Endothelial cell of umbilical vein (primary cell): ENCODE measurements at regions not wholly inside any gene's neighbourhood (a gene's known extent, or its start where the extent isn't known, plus 50 kb on each side); places are given as distances from the start of the nearest gene placed in this dataset.

Experiments used
- BruUV-seq: library from RNA; stranded (reverse); fragments of 400-500 nt; replicated peaks from 2 replicates; lab custom pipeline; 2021; lab: Mats Ljungman, UMichigan
- CTCF ChIA-PET: fragments of 300-600, 350-600 bp; sonication (Branson Sonifier 250); formaldehyde crosslinking; loops from one replicate; lab custom pipeline; 2021; ENCODE audit warnings: antibody characterized with exemption, inconsistent platforms; lab: Charles Lee
- POLR2A ChIA-PET: fragments of 300-600, 350-600 bp; sonication (Branson Sonifier 250); formaldehyde crosslinking; loops from one replicate; lab custom pipeline; 2021; ENCODE audit warnings: antibody characterized with exemption, inconsistent platforms; lab: Charles Lee
- DNase-seq: peaks from one replicate; pipeline ENCODE4 v3.0.0-alpha.2; 2011; ENCODE audit warnings: low read depth, low spot score
- FAIRE-seq: peaks from 2 replicates; lab custom pipeline; 2011; peaks lifted over from hg19 to GRCh38; lab: Jason Lieb, UNC
- H2AFZ ChIP-seq: 2 replicates; pipeline ENCODE4 v1.6.0; 2012; ENCODE audit warnings: low read depth, low read length, control low read depth, inconsistent platforms
- H3K27ac ChIP-seq: 2 replicates; pipeline ENCODE4 v1.5.1; 2011; ENCODE audit warnings: low read depth, mild to moderate bottlenecking, control low read depth, low read length, moderate library complexity; ENCODE audit not compliant: insufficient read depth
- H3K27me3 ChIP-seq, 2 experiments: 2 replicates each; pipeline versions ENCODE4 v1.6.0 to v1.6.1; 2011; ENCODE audit warnings: low read length in 2 of 2, mixed read lengths in 1 of 2; ENCODE audit not compliant: control insufficient read depth in 2 of 2, insufficient read depth in 2 of 2
- H3K36me3 ChIP-seq, 2 experiments: 2 replicates in 1 of 2; 3 replicates in 1 of 2; pipeline ENCODE4 v1.5.1; 2011; ENCODE audit warnings: low read length in 2 of 2, mild to moderate bottlenecking in 1 of 2, moderate library complexity in 1 of 2; ENCODE audit not compliant: control insufficient read depth in 2 of 2, insufficient read depth in 2 of 2; ENCODE audit errors: extremely low read depth in 1 of 2
- H3K4me1 ChIP-seq: 3 replicates; pipeline ENCODE4 v1.5.1; 2011; ENCODE audit warnings: mild to moderate bottlenecking, low read length; ENCODE audit not compliant: control insufficient read depth, insufficient read depth; ENCODE audit errors: extremely low read depth
- H3K4me2 ChIP-seq: 2 replicates; pipeline ENCODE4 v1.6.1; 2011; ENCODE audit warnings: low read length, control low read depth, mixed read lengths; ENCODE audit not compliant: insufficient read depth
- H3K4me3 ChIP-seq, 3 experiments: fragments of 200-600 bp in 1 of 3; sonication (generic), shearing (Covaris generic) in 1 of 3; replicated peaks in 1 of 3; 2 replicates each; pipeline ENCODE4 v1.5.1; 2011 to 2016; ENCODE audit warnings: control low read depth in 3 of 3, low read length in 3 of 3, mild to moderate bottlenecking in 2 of 3, inconsistent platforms in 1 of 3, low read depth in 1 of 3, moderate library complexity in 1 of 3; ENCODE audit not compliant: insufficient read depth in 1 of 3
- H3K79me2 ChIP-seq: 2 replicates; pipeline ENCODE4 v1.6.0; 2012; ENCODE audit warnings: low read length, inconsistent platforms; ENCODE audit not compliant: control insufficient read depth, insufficient read depth
- H3K9ac ChIP-seq: replicated peaks from 2 replicates; pipeline ENCODE3; 2011; ENCODE audit warnings: low read length, control low read depth; ENCODE audit not compliant: insufficient read depth; ENCODE audit errors: extremely low read depth
- H3K9me1 ChIP-seq: replicated peaks from 3 replicates; pipeline ENCODE4 v1.6.0; 2011; ENCODE audit warnings: mild to moderate bottlenecking, low read length; ENCODE audit not compliant: control insufficient read depth, insufficient read depth; ENCODE audit errors: extremely low read depth
- H3K9me3 ChIP-seq: replicated peaks from 2 replicates; pipeline ENCODE4 v1.5.1; 2012; ENCODE audit warnings: low read length, inconsistent platforms; ENCODE audit not compliant: control insufficient read depth, insufficient read depth
- H4K20me1 ChIP-seq: replicated peaks from 2 replicates; pipeline ENCODE3; 2011; ENCODE audit warnings: mild to moderate bottlenecking, low read length; ENCODE audit not compliant: control insufficient read depth, insufficient read depth; ENCODE audit errors: extremely low read depth
- EZH2 ChIP-seq: IDR thresholded peaks from 2 replicates; pipeline ENCODE4 v1.6.1; 2012; ENCODE audit warnings: borderline replicate concordance, low read depth, mild to moderate bottlenecking, moderate library complexity, low read length, inconsistent platforms; ENCODE audit not compliant: severe bottlenecking
- FOS ChIP-seq: IDR thresholded peaks from 2 replicates; pipeline ENCODE4 v1.6.1; 2011; ENCODE audit warnings: mild to moderate bottlenecking, low read length, moderate library complexity, borderline replicate concordance; ENCODE audit not compliant: insufficient read depth
- GATA2 ChIP-seq: IDR thresholded peaks from 2 replicates; pipeline ENCODE4 v1.7.0; 2011; ENCODE audit warnings: low read depth, mild to moderate bottlenecking, moderate library complexity, mixed read lengths, low read length; ENCODE audit not compliant: insufficient read length, insufficient read depth
- JUN ChIP-seq: IDR thresholded peaks from 2 replicates; pipeline ENCODE4 v1.6.1; 2011; ENCODE audit warnings: borderline replicate concordance, low read depth; ENCODE audit not compliant: insufficient read length, insufficient read depth
- MYC ChIP-seq: IDR thresholded peaks from one replicate; pipeline ENCODE4 v1.6.1; 2011; ENCODE audit warnings: mild to moderate bottlenecking, low read depth, low read length
- POLR2A ChIP-seq: IDR thresholded peaks from 2 replicates; pipeline ENCODE4 v1.6.1; 2012; ENCODE audit warnings: low read depth, mild to moderate bottlenecking, control low read depth, low read length
- POLR2AphosphoS5 ChIP-seq: IDR thresholded peaks from 2 replicates; pipeline ENCODE4 v1.6.1; 2012; ENCODE audit warnings: low read depth, mild to moderate bottlenecking, control low read depth, low read length, moderate library complexity; ENCODE audit not compliant: insufficient read depth
- dilution Hi-C: fragments of 300-500 bp; cut with MboI; formaldehyde crosslinking; loops from one replicate; pipeline ENCODE4 v1.15.0; 2019; ENCODE audit warnings: low sequenced_read_pairs; ENCODE audit not compliant: extremely low pct_ligation_motif_present
- intact Hi-C: fragments of 100-400 bp; cut with micrococcal nuclease; formaldehyde crosslinking; loops from one replicate; pipeline ENCODE4 v1.10.0; 2022
- TF ChIP-seq, protein P1 (sequence below): IDR thresholded peaks from 2 replicates; pipeline ENCODE4 v1.6.1; 2011; ENCODE audit not compliant: insufficient read depth, insufficient read length
- TF ChIP-seq, protein P2 (sequence below), 2 donors: IDR thresholded peaks; 1 replicate in 1 of 2; 2 replicates in 1 of 2; pipeline ENCODE4 v1.5.1; 2011; ENCODE audit warnings: low read length in 2 of 2, mild to moderate bottlenecking in 2 of 2, moderate library complexity in 2 of 2, control low read depth in 1 of 2, inconsistent platforms in 1 of 2, low read depth in 1 of 2; ENCODE audit not compliant: insufficient read depth in 1 of 2; ENCODE audit errors: extremely low read depth in 1 of 2

DNA sequence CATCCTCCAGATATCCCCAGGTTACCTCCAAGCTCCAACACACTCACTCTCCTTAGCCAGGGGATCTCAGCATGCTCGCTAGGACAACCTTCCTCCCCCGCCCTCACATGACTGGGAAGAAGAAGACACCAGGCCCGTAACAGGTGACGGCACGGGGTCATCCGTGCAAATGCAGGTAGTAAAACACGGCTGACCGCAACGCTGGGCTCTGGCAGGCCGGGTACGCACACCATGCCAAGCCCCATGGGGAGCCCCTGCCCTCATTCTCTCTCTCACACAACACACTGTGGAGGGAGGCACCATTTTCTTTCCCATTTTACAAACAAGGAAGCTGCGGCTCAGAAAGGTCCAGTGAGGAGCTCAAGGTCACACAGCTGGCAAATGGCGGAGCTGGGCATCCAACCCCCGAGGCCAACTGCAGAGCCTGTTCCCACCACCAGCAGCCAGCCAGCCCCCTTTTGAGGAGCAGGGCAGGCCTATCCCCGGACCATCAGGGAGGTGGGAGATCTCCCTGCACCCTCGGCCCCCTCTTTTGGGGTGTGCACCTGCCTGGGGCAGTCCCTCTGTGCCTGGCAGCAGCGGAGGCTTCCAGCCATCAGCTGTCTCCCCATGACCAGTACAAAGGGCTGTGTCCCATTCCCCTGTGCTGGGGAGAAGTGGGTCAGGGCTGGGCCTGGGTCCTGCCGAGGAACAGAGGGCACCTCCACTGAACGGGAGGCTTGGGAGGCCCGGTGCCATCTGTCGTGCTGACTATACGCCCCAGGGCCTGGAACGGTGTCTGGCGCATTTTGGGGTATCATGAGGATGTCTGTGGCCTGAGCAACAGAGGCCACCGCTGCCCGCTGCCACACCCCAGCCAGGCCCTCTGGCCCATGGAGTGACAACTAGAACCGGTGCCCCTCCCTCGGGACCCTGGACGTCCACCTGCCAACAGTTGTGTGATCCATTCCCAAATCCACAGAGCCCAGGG, 280.9 kb downstream of the CTTN start:
- ChIA-PET CTCF (no interaction called here), POLR2A (interaction anchor here (0.7 kb wide), 1 partner anchor 107 kb away, joined by 5 read pairs; no protein-coding TSS in a partner anchor)
- H3K79me2 ChIP-seq, result no peaks in the 10 kb centered on the region
- H3K36me3 ChIP-seq, result no peaks in the 10 kb centered on the region
- H3K27me3 ChIP-seq, result no peaks in the 10 kb centered on the region
- dilution Hi-C loops, result no loop called here
- H3K9ac ChIP-seq, result no peak overlapping the region
- no peaks in the 10 kb centered on the region for H3K9me3 ChIP-seq
- no peaks in the 10 kb centered on the region for H4K20me1 ChIP-seq
- H3K4me2 ChIP-seq, result no peak overlapping the region
- H3K4me1 ChIP-seq, result no peaks in the 10 kb centered on the region
- BruUV-seq, result no TSS peak
- intact Hi-C loops, result no loop called here
- H3K9me1 ChIP-seq, result no peaks in the 10 kb centered on the region
- FAIRE-seq, result no peak
- TF ChIP-seq, protein P1, sequence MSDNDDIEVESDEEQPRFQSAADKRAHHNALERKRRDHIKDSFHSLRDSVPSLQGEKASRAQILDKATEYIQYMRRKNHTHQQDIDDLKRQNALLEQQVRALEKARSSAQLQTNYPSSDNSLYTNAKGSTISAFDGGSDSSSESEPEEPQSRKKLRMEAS, result no peak
- TF ChIP-seq MYC (no peak), POLR2AphosphoS5 (no peak)
- H2AFZ ChIP-seq, result no peak overlapping the region
- H3K4me3 ChIP-seq, result no peak overlapping the region
- DNase-seq, result no peak
- H3K27ac ChIP-seq, result no peak overlapping the region

- Histone ChIP-seq H3K36me3 (no peaks in the 10 kb centered on the region), H3K9ac (no peak overlapping the region), H3K9me3 (no peaks in the 10 kb centered on the region), H2AFZ (no peak overlapping the region), H3K79me2 (no peaks in the 10 kb centered on the region), H3K4me3 (no peak overlapping the region), H4K20me1 (no peaks in the 10 kb centered on the region), H3K4me2 (no peak overlapping the region), H3K27me3 (no peaks in the 10 kb centered on the region), H3K9me1 (no peaks in the 10 kb centered on the region), H3K4me1 (no peaks in the 10 kb centered on the region), H3K27ac (no peak overlapping the region)
- DNase-seq (no peak), FAIRE-seq (no peak)
- dilution Hi-C loops, result no loop called here
- intact Hi-C loops, result no loop called here
- TF ChIP-seq MYC (no peak), JUN (no peak), FOS (no peak), GATA2 (no peak), EZH2 (no peak), POLR2AphosphoS5 (no peak), POLR2A (no peak)
- TF ChIP-seq, protein P1, result no peak
- TF ChIP-seq, protein P2, sequence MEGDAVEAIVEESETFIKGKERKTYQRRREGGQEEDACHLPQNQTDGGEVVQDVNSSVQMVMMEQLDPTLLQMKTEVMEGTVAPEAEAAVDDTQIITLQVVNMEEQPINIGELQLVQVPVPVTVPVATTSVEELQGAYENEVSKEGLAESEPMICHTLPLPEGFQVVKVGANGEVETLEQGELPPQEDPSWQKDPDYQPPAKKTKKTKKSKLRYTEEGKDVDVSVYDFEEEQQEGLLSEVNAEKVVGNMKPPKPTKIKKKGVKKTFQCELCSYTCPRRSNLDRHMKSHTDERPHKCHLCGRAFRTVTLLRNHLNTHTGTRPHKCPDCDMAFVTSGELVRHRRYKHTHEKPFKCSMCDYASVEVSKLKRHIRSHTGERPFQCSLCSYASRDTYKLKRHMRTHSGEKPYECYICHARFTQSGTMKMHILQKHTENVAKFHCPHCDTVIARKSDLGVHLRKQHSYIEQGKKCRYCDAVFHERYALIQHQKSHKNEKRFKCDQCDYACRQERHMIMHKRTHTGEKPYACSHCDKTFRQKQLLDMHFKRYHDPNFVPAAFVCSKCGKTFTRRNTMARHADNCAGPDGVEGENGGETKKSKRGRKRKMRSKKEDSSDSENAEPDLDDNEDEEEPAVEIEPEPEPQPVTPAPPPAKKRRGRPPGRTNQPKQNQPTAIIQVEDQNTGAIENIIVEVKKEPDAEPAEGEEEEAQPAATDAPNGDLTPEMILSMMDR (IDR thresholded peaks at IDR 0.05; ENCODE audit: extremely low read depth in 1 of 2, insufficient read depth in 1 of 2, low read depth in 1 of 2, low read length in 2 of 2), result no peak
- ChIA-PET CTCF (no interaction called here), POLR2A (no interaction called here)
- no TSS peak for BruUV-seq
These were observed 282.5 kb downstream of the CTTN start for GRCh38 chr11:70680781-70681281.
